Spleen (tissue), 11 donors: ENCODE measurements at regions not wholly inside any gene's neighbourhood (a gene's known extent, or its start where the extent isn't known, plus 50 kb on each side); places are given as distances from the start of the nearest gene placed in this dataset.

Experiments used
- DNase-seq: peaks from one replicate; pipeline ENCODE4 v3.0.0-alpha.2; 2020
- H3K27ac ChIP-seq, 8 donors: fragments of 200-600 bp; sonication (generic) in 7 of 8; 1 replicate in 4 of 8; 2 replicates in 4 of 8; pipeline versions ENCODE4 v1.5.0 to v1.8.0; 2016 to 2021; ENCODE audit warnings: inconsistent platforms in 4 of 8, mild to moderate bottlenecking in 4 of 8, moderate library complexity in 1 of 8
- H3K27me3 ChIP-seq, 7 donors: fragments of 200-600 bp; sonication (generic) in 6 of 7; replicated peaks in 1 of 7; 1 replicate in 4 of 7; 2 replicates in 3 of 7; pipeline versions ENCODE4 v1.5.0 to v1.8.0; 2016 to 2021; ENCODE audit warnings: inconsistent platforms in 3 of 7, mild to moderate bottlenecking in 1 of 7
- H3K36me3 ChIP-seq, 6 donors: fragments of 200-600 bp; sonication (generic) in 5 of 6; 1 replicate in 4 of 6; 2 replicates in 2 of 6; pipeline versions ENCODE4 v1.5.0 to v1.8.0; 2016 to 2021; ENCODE audit warnings: inconsistent platforms in 2 of 6
- H3K4me1 ChIP-seq, 6 donors: fragments of 200-600 bp; sonication (generic) in 5 of 6; 1 replicate in 3 of 6; 2 replicates in 3 of 6; pipeline versions ENCODE4 v1.5.0 to v1.8.0; 2016 to 2021; ENCODE audit warnings: inconsistent platforms in 3 of 6
- H3K4me3 ChIP-seq, 8 donors: fragments of 200-600 bp; sonication (generic) in 7 of 8; 1 replicate in 4 of 8; 2 replicates in 4 of 8; pipeline versions ENCODE4 v1.5.0 to v1.8.0; 2016 to 2021; ENCODE audit warnings: inconsistent platforms in 4 of 8, mild to moderate bottlenecking in 4 of 8, moderate library complexity in 2 of 8
- H3K9me3 ChIP-seq, 8 donors: fragments of 200-600 bp; sonication (generic) in 7 of 8; 1 replicate in 4 of 8; 2 replicates in 4 of 8; pipeline versions ENCODE4 v1.5.0 to v1.8.0; 2016 to 2021; ENCODE audit warnings: inconsistent platforms in 4 of 8
- POLR2A ChIP-seq, 3 donors: fragments of 450-650 bp; IDR thresholded peaks; one replicate each; pipeline ENCODE4 v1.5.1; 2017; ENCODE audit warnings: antibody characterized with exemption in 3 of 3, mild to moderate bottlenecking in 1 of 3
- POLR2AphosphoS5 ChIP-seq, 3 donors: sonication (generic); formaldehyde crosslinking; IDR thresholded peaks; one replicate each; pipeline ENCODE4 v1.5.1; 2017; ENCODE audit warnings: antibody characterized with exemption in 3 of 3
- WGBS, 5 donors: extraction: QIAGEN DNeasy Blood & Tissue Kit in 3 of 5; methylation state at CpG; one replicate each; pipeline versions ENCODE4 v1.1.5 to v1.1.7; 2013 to 2018; 5-methylcytosine and 5-hydroxymethylcytosine counted together
- intact Hi-C: fragments of 100-400 bp; cut with DNase I; formaldehyde crosslinking; loops from one replicate; pipeline ENCODE4 v1.15.0; 2023; ENCODE audit warnings: low total_unique reads
- TF ChIP-seq, protein P1 (sequence below), 11 experiments: fragments of 200-600 bp in 7 of 11; fragments of 450-650 bp in 4 of 11; sonication (generic) in 4 of 11; IDR thresholded peaks in 8 of 11; conservative IDR thresholded peaks in 3 of 11; 1 replicate in 7 of 11; 2 replicates in 4 of 11; pipeline versions ENCODE4 v1.4.0 to v1.8.0; 2016 to 2021; ENCODE audit warnings: antibody characterized with exemption in 11 of 11, inconsistent platforms in 4 of 11, mild to moderate bottlenecking in 1 of 11
- donor health status: healthy with polysubstance abuse.
- donor health status: DM: no; HTN: no; CAD: no; lungs with moderate emphysema.
- donor health status: DM: no; HTN: no; CAD: no.
- donor health status: Bipolar disorder and iron deficiency.
- donor health status: healthy.
- donor health status: DM: no; HTN: no; CAD: no.
- donor health status: DM: yes; HTN: yes; CAD: no.

DNA sequence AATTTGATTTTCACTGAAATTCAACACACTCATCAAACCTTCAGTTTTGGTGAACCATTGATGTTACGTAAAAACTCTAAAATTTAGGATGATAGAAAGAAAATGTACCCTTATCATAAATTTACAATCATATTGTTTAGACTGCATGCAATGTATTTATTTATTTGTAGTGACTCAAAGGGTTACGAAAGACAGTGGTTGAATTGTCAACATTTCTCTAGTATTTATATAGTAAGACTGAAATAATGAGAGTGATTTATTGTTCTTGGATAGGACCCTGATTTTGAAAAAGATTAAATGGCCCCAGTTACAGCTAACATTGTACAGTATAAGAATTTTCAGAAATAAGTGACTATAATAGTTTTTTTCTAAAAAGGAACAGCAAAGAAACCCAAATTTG, 591.5 kb downstream of the RFPL4B start:
- intact Hi-C loops = no loop called here
- no peak overlapping the region for H3K4me3 ChIP-seq

DNA sequence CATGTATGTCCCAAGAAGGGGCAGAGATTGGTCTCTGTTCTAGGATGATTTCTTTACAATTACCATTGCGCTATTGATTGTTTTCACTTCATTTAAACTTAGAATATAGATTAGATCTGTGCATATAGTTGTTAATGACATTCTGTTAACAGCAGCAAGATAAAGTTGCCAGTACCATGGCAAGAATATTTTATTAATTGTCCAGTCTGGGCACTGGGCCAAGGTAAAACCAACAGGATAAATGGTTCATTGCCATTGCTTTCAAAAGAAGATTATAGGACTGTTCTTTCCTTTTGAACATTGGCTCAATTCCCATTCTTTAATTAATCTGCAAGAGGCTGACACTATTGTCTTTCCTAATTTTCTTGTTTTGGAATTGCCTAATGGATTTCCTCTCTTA, 592.4 kb downstream of the RFPL4B start:
- peak overlapping the region in 1 of 8 donors; percentile 19 for H3K27ac ChIP-seq
- H3K4me1 ChIP-seq = peaks cover 0 to 25% (median 0%) of the 10 kb centered on the region in 6 donors
- DNase-seq = no peak
- no peaks in the 10 kb centered on the region for H3K36me3 ChIP-seq
- H3K9me3 ChIP-seq = no peaks in the 10 kb centered on the region
- no peak for TF ChIP-seq POLR2AphosphoS5 (IDR thresholded peaks at IDR 0.05)
- TF ChIP-seq POLR2A (IDR thresholded peaks at IDR 0.05) = no peak
- TF ChIP-seq, protein P1, sequence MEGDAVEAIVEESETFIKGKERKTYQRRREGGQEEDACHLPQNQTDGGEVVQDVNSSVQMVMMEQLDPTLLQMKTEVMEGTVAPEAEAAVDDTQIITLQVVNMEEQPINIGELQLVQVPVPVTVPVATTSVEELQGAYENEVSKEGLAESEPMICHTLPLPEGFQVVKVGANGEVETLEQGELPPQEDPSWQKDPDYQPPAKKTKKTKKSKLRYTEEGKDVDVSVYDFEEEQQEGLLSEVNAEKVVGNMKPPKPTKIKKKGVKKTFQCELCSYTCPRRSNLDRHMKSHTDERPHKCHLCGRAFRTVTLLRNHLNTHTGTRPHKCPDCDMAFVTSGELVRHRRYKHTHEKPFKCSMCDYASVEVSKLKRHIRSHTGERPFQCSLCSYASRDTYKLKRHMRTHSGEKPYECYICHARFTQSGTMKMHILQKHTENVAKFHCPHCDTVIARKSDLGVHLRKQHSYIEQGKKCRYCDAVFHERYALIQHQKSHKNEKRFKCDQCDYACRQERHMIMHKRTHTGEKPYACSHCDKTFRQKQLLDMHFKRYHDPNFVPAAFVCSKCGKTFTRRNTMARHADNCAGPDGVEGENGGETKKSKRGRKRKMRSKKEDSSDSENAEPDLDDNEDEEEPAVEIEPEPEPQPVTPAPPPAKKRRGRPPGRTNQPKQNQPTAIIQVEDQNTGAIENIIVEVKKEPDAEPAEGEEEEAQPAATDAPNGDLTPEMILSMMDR (IDR thresholded peaks at IDR 0.05 in 8 of 11, conservative IDR thresholded peaks at IDR 0.05 in 3 of 11) = no peak
- WGBS, 5 donors = 57 to 79% (median 74%) methylated on average over 1 of the region's 1 CpG
- H3K27me3 ChIP-seq = no peaks in the 10 kb centered on the region
- H3K4me3 ChIP-seq = no peak overlapping the region
- intact Hi-C loops = no loop called here

More for the DNA sequence above, 591.5 kb downstream of the RFPL4B start:
- H3K4me1 ChIP-seq = peaks cover 0 to 25% (median 0%) of the 10 kb centered on the region in 6 donors
- no peak for DNase-seq
- H3K9me3 ChIP-seq = no peaks in the 10 kb centered on the region
- 60 to 95% (median 94%) methylated on average over 2 of the region's 2 CpGs for WGBS, 5 donors
- no peaks in the 10 kb centered on the region for H3K27me3 ChIP-seq
- H3K36me3 ChIP-seq = no peaks in the 10 kb centered on the region
- TF ChIP-seq, protein P1 (IDR thresholded peaks at IDR 0.05 in 8 of 11, conservative IDR thresholded peaks at IDR 0.05 in 3 of 11) = no peak
- TF ChIP-seq POLR2A (IDR thresholded peaks at IDR 0.05) = no peak
- no peak for TF ChIP-seq POLR2AphosphoS5 (IDR thresholded peaks at IDR 0.05)
- H3K27ac ChIP-seq = no peak overlapping the region

DNA sequence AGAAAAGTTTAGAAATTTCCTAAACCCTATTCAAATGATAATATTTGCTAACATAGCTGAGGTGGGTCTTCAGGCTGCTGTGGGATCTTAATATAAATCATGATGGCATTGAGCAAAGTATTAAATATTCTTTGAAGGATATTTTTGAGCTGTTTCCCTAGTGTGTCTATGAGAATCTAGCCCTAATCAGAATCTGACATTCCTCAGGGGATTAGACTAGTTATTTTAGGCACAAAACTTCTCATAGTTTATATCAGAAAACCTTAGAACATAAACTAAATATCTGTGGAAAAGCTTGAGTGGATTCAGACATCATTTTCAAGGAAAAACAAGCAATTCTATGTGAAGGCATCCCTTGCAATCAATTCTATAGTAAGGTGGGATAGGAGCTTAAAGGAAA, 594.5 kb downstream of the RFPL4B start:
- intact Hi-C loops = no loop called here
- Histone ChIP-seq H3K9me3 (no peaks in the 10 kb centered on the region), H3K36me3 (no peaks in the 10 kb centered on the region), H3K27me3 (no peaks in the 10 kb centered on the region), H3K4me1 (peaks cover 0 to 13% (median 0%) of the 10 kb centered on the region in 6 donors), H3K27ac (no peak overlapping the region), H3K4me3 (no peak overlapping the region)
- no peak for DNase-seq
- TF ChIP-seq, protein P1 (IDR thresholded peaks at IDR 0.05 in 8 of 11, conservative IDR thresholded peaks at IDR 0.05 in 3 of 11) = no peak
- TF ChIP-seq POLR2AphosphoS5 (IDR thresholded peaks at IDR 0.05) = no peak
- TF ChIP-seq POLR2A (IDR thresholded peaks at IDR 0.05) = no peak

DNA sequence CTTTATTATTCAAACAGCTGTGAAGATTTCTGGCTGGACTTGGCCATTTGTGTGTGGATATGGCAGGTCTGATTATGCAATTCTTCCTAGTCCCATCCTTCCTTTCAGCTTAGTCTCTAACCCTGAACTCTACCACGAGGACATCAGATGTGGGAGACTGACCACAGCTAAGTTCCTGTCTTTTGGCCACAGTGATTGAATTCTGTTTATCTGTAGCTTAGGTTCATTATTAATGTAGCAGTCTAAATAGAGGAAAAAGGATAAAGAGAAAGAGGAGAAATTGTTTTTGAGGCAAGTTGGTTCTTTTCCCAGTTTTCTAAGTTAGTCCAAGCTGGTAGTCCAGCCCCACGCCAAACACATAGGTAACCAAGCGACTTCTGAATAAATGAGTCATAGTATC, 598.9 kb downstream of the RFPL4B start:
- intact Hi-C loops = no loop called here
- DNase-seq = no peak
- WGBS, 5 donors = 62 to 78% (median 68%) methylated on average over 3 of the region's 3 CpGs
- TF ChIP-seq POLR2AphosphoS5 (IDR thresholded peaks at IDR 0.05) = no peak
- TF ChIP-seq POLR2A (IDR thresholded peaks at IDR 0.05) = no peak
- TF ChIP-seq, protein P1 (IDR thresholded peaks at IDR 0.05 in 8 of 11, conservative IDR thresholded peaks at IDR 0.05 in 3 of 11) = no peak
- H3K9me3 ChIP-seq = no peaks in the 10 kb centered on the region
- no peak overlapping the region for H3K27ac ChIP-seq
- no peaks in the 10 kb centered on the region for H3K4me1 ChIP-seq
- no peaks in the 10 kb centered on the region for H3K27me3 ChIP-seq
- H3K36me3 ChIP-seq = no peaks in the 10 kb centered on the region
- H3K4me3 ChIP-seq = no peak overlapping the region
